H1 (cell line): ENCODE measurements at regions not wholly inside any gene's neighbourhood (a gene's known extent, or its start where the extent isn't known, plus 50 kb on each side); places are given as distances from the start of the nearest gene placed in this dataset.

ENCODE experiments used
- CTCF ChIA-PET: fragments of 300-600 bp; sonication (Branson Sonifier 250); formaldehyde crosslinking; loops from one replicate; lab custom pipeline; 2021; ENCODE audit not compliant: partially characterized antibody; lab: Charles Lee
- POLR2A ChIA-PET: fragments of 300-600 bp; sonication (Branson Sonifier 250); formaldehyde crosslinking; loops from one replicate; lab custom pipeline; 2021; ENCODE audit warnings: inconsistent platforms; ENCODE audit not compliant: partially characterized antibody; lab: Charles Lee
- DNase-seq, 2 experiments: peaks; one replicate each; pipeline versions ENCODE4 v3.0.0 to v3.0.0-alpha.2; 2010 to 2022; ENCODE audit warnings: low spot score in 2 of 2, low read depth in 1 of 2, mixed read lengths in 1 of 2
- FAIRE-seq: peaks from 2 replicates; lab custom pipeline; 2011; peaks lifted over from hg19 to GRCh38; lab: Jason Lieb, UNC
- H2AFZ ChIP-seq: 2 replicates; pipeline ENCODE4 v1.8.1; 2012; ENCODE audit warnings: low read length, inconsistent platforms
- H2AK5ac ChIP-seq: 2 replicates; pipeline ENCODE4 v1.6.1; 2013; ENCODE audit warnings: low read depth, low read length
- H2BK120ac ChIP-seq: replicated peaks from 2 replicates; pipeline ENCODE3; 2013; ENCODE audit warnings: low read depth, low read length, inconsistent platforms
- H2BK12ac ChIP-seq: 2 replicates; pipeline ENCODE4 v1.6.1; 2013; ENCODE audit warnings: low read depth, low read length
- H2BK15ac ChIP-seq: 2 replicates; pipeline ENCODE4 v1.6.1; 2013; ENCODE audit warnings: low read length
- H2BK20ac ChIP-seq: 2 replicates; pipeline ENCODE4 v1.6.1; 2013; ENCODE audit warnings: low read length
- H2BK5ac ChIP-seq: 2 replicates; pipeline ENCODE4 v1.6.1; 2013; ENCODE audit warnings: low read depth, low read length
- H3K14ac ChIP-seq: 2 replicates; pipeline ENCODE4 v1.6.1; 2013; ENCODE audit warnings: inconsistent platforms; ENCODE audit not compliant: insufficient read length
- H3K18ac ChIP-seq: 2 replicates; pipeline ENCODE4 v1.6.1; 2013; ENCODE audit warnings: low read length; ENCODE audit errors: extremely low read depth
- H3K23ac ChIP-seq: 2 replicates; pipeline ENCODE4 v1.6.1; 2013; ENCODE audit warnings: inconsistent platforms; ENCODE audit not compliant: insufficient read length
- H3K23me2 ChIP-seq: 2 replicates; pipeline ENCODE4 v1.6.1; 2013; ENCODE audit warnings: low read depth, low read length
- H3K27ac ChIP-seq: 2 replicates; pipeline ENCODE4 v1.6.1; 2011; ENCODE audit warnings: low read depth, low read length, inconsistent platforms
- H3K27me3 ChIP-seq, 4 experiments: replicated peaks in 1 of 4; 1 replicate in 1 of 4; 2 replicates in 3 of 4; pipeline versions ENCODE4 v1.6.1 to v1.8.1; 2011 to 2013; ENCODE audit warnings: low read length in 3 of 4, mild to moderate bottlenecking in 3 of 4, inconsistent platforms in 2 of 4, mixed read lengths in 2 of 4, moderate library complexity in 1 of 4; ENCODE audit not compliant: control insufficient read depth in 3 of 4, insufficient read depth in 3 of 4; ENCODE audit errors: extremely low read depth in 1 of 4
- H3K36me3 ChIP-seq, 4 experiments: 2 replicates each; pipeline versions ENCODE4 v1.6.1 to v1.8.1; 2011 to 2013; ENCODE audit warnings: mild to moderate bottlenecking in 4 of 4, low read length in 3 of 4, moderate library complexity in 2 of 4, control low read depth in 1 of 4, inconsistent platforms in 1 of 4; ENCODE audit not compliant: insufficient read depth in 4 of 4, control insufficient read depth in 2 of 4
- H3K4ac ChIP-seq: replicated peaks from 2 replicates; pipeline ENCODE3; 2013; ENCODE audit warnings: low read length, low read depth, mixed read lengths, inconsistent platforms; ENCODE audit not compliant: insufficient read length
- H3K4me1 ChIP-seq, 4 experiments: replicated peaks in 1 of 4; 1 replicate in 1 of 4; 2 replicates in 3 of 4; pipeline versions ENCODE4 v1.6.1 to v1.8.1; 2011 to 2013; ENCODE audit warnings: low read length in 3 of 4, inconsistent platforms in 2 of 4, mixed read lengths in 1 of 4; ENCODE audit not compliant: insufficient read depth in 4 of 4, control insufficient read depth in 3 of 4
- H3K4me2 ChIP-seq, 2 experiments: 2 replicates each; pipeline versions ENCODE4 v1.6.1 to v1.8.1; 2011 to 2013; ENCODE audit warnings: low read depth in 2 of 2, low read length in 2 of 2, control low read depth in 1 of 2, inconsistent platforms in 1 of 2, mild to moderate bottlenecking in 1 of 2; ENCODE audit not compliant: insufficient read depth in 1 of 2
- H3K4me3 ChIP-seq, 4 experiments: fragments of 200-600, 300-600 bp in 1 of 4; sonication (generic), shearing (Covaris generic), sonication (Bioruptor Twin) in 1 of 4; 2 replicates each; pipeline versions ENCODE4 v1.5.1 to v1.8.1; 2011 to 2016; ENCODE audit warnings: low read length in 4 of 4, low read depth in 3 of 4, control low read depth in 2 of 4, inconsistent platforms in 2 of 4, mild to moderate bottlenecking in 2 of 4, mixed read lengths in 1 of 4, moderate library complexity in 1 of 4; ENCODE audit not compliant: insufficient read depth in 2 of 4; ENCODE audit errors: extremely low read depth in 1 of 4
- H3K56ac ChIP-seq: replicated peaks from 2 replicates; pipeline ENCODE3; 2013; ENCODE audit warnings: low read depth, mild to moderate bottlenecking, mixed read lengths, low read length, inconsistent platforms; ENCODE audit not compliant: insufficient read length
- H3K79me1 ChIP-seq: 2 replicates; pipeline ENCODE4 v1.6.1; 2013; ENCODE audit warnings: low read depth, low read length, control low read depth
- H3K79me2 ChIP-seq, 2 experiments: 2 replicates each; pipeline versions ENCODE4 v1.6.1 to v1.8.1; 2012 to 2013; ENCODE audit warnings: low read length in 2 of 2, mild to moderate bottlenecking in 2 of 2, inconsistent platforms in 1 of 2; ENCODE audit not compliant: insufficient read depth in 2 of 2, control insufficient read depth in 1 of 2
- H3K9ac ChIP-seq, 4 experiments: replicated peaks in 1 of 4; 1 replicate in 1 of 4; 2 replicates in 3 of 4; pipeline versions ENCODE4 v1.6.1 to v1.8.1; 2011 to 2013; ENCODE audit warnings: low read depth in 3 of 4, low read length in 3 of 4, control low read depth in 2 of 4, mild to moderate bottlenecking in 2 of 4, moderate library complexity in 2 of 4, inconsistent platforms in 1 of 4; ENCODE audit errors: extremely low read depth in 1 of 4
- H3K9me3 ChIP-seq, 2 experiments: 2 replicates each; pipeline versions ENCODE4 v1.6.1 to v1.8.1; 2012 to 2013; ENCODE audit warnings: mild to moderate bottlenecking in 2 of 2, moderate library complexity in 2 of 2, control low read depth in 1 of 2, inconsistent platforms in 1 of 2, low read depth in 1 of 2, low read length in 1 of 2, mixed read lengths in 1 of 2; ENCODE audit not compliant: insufficient read depth in 2 of 2
- H4K20me1 ChIP-seq, 2 experiments: replicated peaks in 1 of 2; 2 replicates each; pipeline versions ENCODE3 to v1.8.1; 2011 to 2013; ENCODE audit warnings: inconsistent platforms in 2 of 2, low read length in 2 of 2, mild to moderate bottlenecking in 1 of 2; ENCODE audit not compliant: insufficient read depth in 2 of 2, control insufficient read depth in 1 of 2
- H4K5ac ChIP-seq: 2 replicates; pipeline ENCODE4 v1.6.1; 2013; ENCODE audit warnings: low read length, low read depth, mixed read lengths, inconsistent platforms; ENCODE audit not compliant: insufficient read length
- H4K8ac ChIP-seq: 2 replicates; pipeline ENCODE4 v1.8.0; 2013; ENCODE audit warnings: mild to moderate bottlenecking, moderate library complexity, low read length, inconsistent platforms; ENCODE audit not compliant: insufficient read depth; ENCODE audit errors: extremely low read depth
- H4K91ac ChIP-seq: replicated peaks from 2 replicates; pipeline ENCODE3; 2013; ENCODE audit warnings: low read length, mixed read lengths, inconsistent platforms; ENCODE audit not compliant: insufficient read length
- ASH2L ChIP-seq: fragments of 200-600, 300-600 bp; sonication (generic); IDR thresholded peaks from one replicate; pipeline ENCODE4 v1.7.1; 2017; ENCODE audit warnings: low read length
- ATF3 ChIP-seq: IDR thresholded peaks from 2 replicates; pipeline ENCODE4 v1.6.1; 2011; ENCODE audit warnings: low read depth, mild to moderate bottlenecking, low read length; ENCODE audit not compliant: insufficient read depth
- BACH1 ChIP-seq: IDR thresholded peaks from 2 replicates; pipeline ENCODE4 v1.6.1; 2012; ENCODE audit warnings: low read length, improper control_type of control experiment
- CHD2 ChIP-seq: IDR thresholded peaks from 2 replicates; pipeline ENCODE4 v1.6.1; 2012; ENCODE audit warnings: low read length, improper control_type of control experiment
- CTCF ChIP-seq, 3 experiments: IDR thresholded peaks; 1 replicate in 2 of 3; 2 replicates in 1 of 3; pipeline versions ENCODE4 v1.5.1 to v1.6.1; 2011; ENCODE audit warnings: low read length in 3 of 3, mild to moderate bottlenecking in 3 of 3, inconsistent platforms in 2 of 3, low read depth in 1 of 3, moderate library complexity in 1 of 3; ENCODE audit not compliant: insufficient read depth in 1 of 3; ENCODE audit errors: control extremely low read depth in 1 of 3
- FOSL1 ChIP-seq: IDR thresholded peaks from 2 replicates; pipeline ENCODE4 v1.6.1; 2011; ENCODE audit warnings: mild to moderate bottlenecking, low read depth, low read length, moderate library complexity; ENCODE audit not compliant: insufficient read depth
- GABPA ChIP-seq: IDR thresholded peaks from 2 replicates; pipeline ENCODE4 v1.6.1; 2011; ENCODE audit warnings: mild to moderate bottlenecking, low read length, moderate library complexity, borderline replicate concordance; ENCODE audit not compliant: insufficient read depth
- JUN ChIP-seq: IDR thresholded peaks from 2 replicates; pipeline ENCODE4 v1.6.1; 2011; ENCODE audit warnings: low read depth, mild to moderate bottlenecking, improper control_type of control experiment, low read length
- NRF1 ChIP-seq: IDR thresholded peaks from 2 replicates; pipeline ENCODE4 v1.6.1; 2011; ENCODE audit warnings: mild to moderate bottlenecking, low read depth, low read length, improper control_type of control experiment
- PHF8 ChIP-seq: fragments of 200-600 bp; sonication (generic); conservative IDR thresholded peaks from 2 replicates; pipeline ENCODE4 v1.7.1; 2012; ENCODE audit warnings: low read depth, mild to moderate bottlenecking, inconsistent platforms, low read length, moderate library complexity
- POLR2AphosphoS5 ChIP-seq: IDR thresholded peaks from 2 replicates; pipeline ENCODE4 v1.6.1; 2011; ENCODE audit warnings: low read depth, low read length
- SAP30 ChIP-seq: fragments of 300-600 bp; sonication (generic); IDR thresholded peaks from 2 replicates; pipeline ENCODE4 v1.7.1; 2012; ENCODE audit warnings: low read length, moderate library complexity, mild to moderate bottlenecking, inconsistent platforms; ENCODE audit not compliant: insufficient read depth, insufficient replicate concordance
- TCF12 ChIP-seq: IDR thresholded peaks from 2 replicates; pipeline ENCODE4 v1.6.1; 2011; ENCODE audit warnings: low read depth, mild to moderate bottlenecking, low read length
- YY1 ChIP-seq: IDR thresholded peaks from 2 replicates; pipeline ENCODE4 v1.6.1; 2011; ENCODE audit warnings: low read depth, mild to moderate bottlenecking, low read length

GRCh38 chr2:182530636-182531035 is 103.8 kb upstream of the PDE1A start:
- no peak overlapping the region for H3K14ac ChIP-seq
- no peaks in the 10 kb centered on the region for H3K4me1 ChIP-seq
- TF ChIP-seq PHF8 (no peak), CTCF (IDR thresholded peaks at IDR 0.05; ENCODE audit: control extremely low read depth in 1 of 3, insufficient read depth in 1 of 3, low read depth in 1 of 3, low read length in 3 of 3) (no peak), ATF3 (no peak), ASH2L (no peak), FOSL1 (no peak), YY1 (no peak), NRF1 (no peak), GABPA (no peak), BACH1 (no peak), JUN (no peak), POLR2AphosphoS5 (no peak), CHD2 (no peak), TCF12 (no peak), SAP30 (no peak)
- ChIA-PET CTCF (interaction anchor here (0.6 to 1.1 kb wide), 2 partner anchors 94 to 130 kb away, joined by 3 read pairs; no protein-coding TSS in a partner anchor), POLR2A (no interaction called here)
- H3K79me2 ChIP-seq: no peaks in the 10 kb centered on the region
- no peak overlapping the region for H3K9ac ChIP-seq
- H3K18ac ChIP-seq: no peak overlapping the region
- no peaks in the 10 kb centered on the region for H4K20me1 ChIP-seq
- H3K9me3 ChIP-seq: no peaks in the 10 kb centered on the region
- no peak overlapping the region for H2BK20ac ChIP-seq
- H2BK12ac ChIP-seq: no peak overlapping the region
- no peak overlapping the region for H3K4me2 ChIP-seq
- no peak overlapping the region for H3K23ac ChIP-seq
- no peak overlapping the region for H3K56ac ChIP-seq
- no peak overlapping the region for H2AFZ ChIP-seq
- DNase-seq (no peak), FAIRE-seq (no peak)
- no peak overlapping the region for H4K91ac ChIP-seq
- H3K27ac ChIP-seq: no peak overlapping the region
- no peaks in the 10 kb centered on the region for H3K79me1 ChIP-seq
- no peak overlapping the region for H2AK5ac ChIP-seq
- no peak overlapping the region for H3K4ac ChIP-seq
- no peaks in the 10 kb centered on the region for H3K23me2 ChIP-seq
- H2BK120ac ChIP-seq: no peak overlapping the region
- H4K8ac ChIP-seq: no peak overlapping the region
- no peak overlapping the region for H2BK5ac ChIP-seq
- no peaks in the 10 kb centered on the region for H3K36me3 ChIP-seq
- no peaks in the 10 kb centered on the region for H3K27me3 ChIP-seq
- H2BK15ac ChIP-seq: no peak overlapping the region
- no peak overlapping the region for H3K4me3 ChIP-seq
- H4K5ac ChIP-seq: no peak overlapping the region
